Right ventricle myocardium superior (tissue), 1 donor: ENCODE measurements at regions not wholly inside any gene's neighbourhood (a gene's known extent, or its start where the extent isn't known, plus 50 kb on each side); places are given as distances from the start of the nearest gene placed in this dataset.

Source experiments
- ATAC-seq: fragments of 200-7000 bp; cut with Tn5 transposase; one replicate; pipeline ENCODE4 v1.9.1; 2020; ENCODE audit warnings: mild to moderate bottlenecking; ENCODE audit not compliant: poor library complexity
- DNase-seq: peaks from one replicate; pipeline ENCODE4 v3.0.0-alpha.2; 2020
- intact Hi-C: fragments of 100-400 bp; cut with DNase I; formaldehyde crosslinking; loops from one replicate; pipeline ENCODE4 v1.11.2; 2022
- donor health status: DM: no; HTN: yes; CAD: no; lungs with severe emphysema.

GRCh38 chr3:176554791-176555654 is 642.3 kb downstream of the TBL1XR1 start:
- ATAC-seq (peak; percentile 39), DNase-seq (no peak)
- intact Hi-C loops = no loop called here

GRCh38 chr3:176554264-176554663 is 643.0 kb downstream of the TBL1XR1 start:
- intact Hi-C loops = no loop called here
- ATAC-seq = peak; percentile 65
- no peak for DNase-seq

- DNase-seq = no peak
- intact Hi-C loops = no loop called here
Observed at GRCh38 chr3:176526942-176527341, 670.3 kb downstream of the TBL1XR1 start.

GRCh38 chr3:176526225-176526624 is 671.1 kb downstream of the TBL1XR1 start:
- intact Hi-C loops = no loop called here
- no peak for DNase-seq
- ATAC-seq = no peak

More at GRCh38 chr3:176526942-176527341, 670.3 kb downstream of the TBL1XR1 start:
- no peak for ATAC-seq

GRCh38 chr3:176523114-176523513 is 674.2 kb downstream of the TBL1XR1 start:
- intact Hi-C loops = no loop called here
- no peak for ATAC-seq

GRCh38 chr3:176522436-176522835 is 674.8 kb downstream of the TBL1XR1 start:
- no peak for ATAC-seq
- intact Hi-C loops = no loop called here

More at GRCh38 chr3:176523114-176523513, 674.2 kb downstream of the TBL1XR1 start:
- DNase-seq = no peak

GRCh38 chr3:176521531-176522175 is 675.6 kb downstream of the TBL1XR1 start:
- ATAC-seq (no peak), DNase-seq (no peak)
- intact Hi-C loops = no loop called here

More at GRCh38 chr3:176522436-176522835, 674.8 kb downstream of the TBL1XR1 start:
- no peak for DNase-seq

GRCh38 chr3:176514297-176514696 is 683.0 kb downstream of the TBL1XR1 start:
- ATAC-seq (peak; percentile 56), DNase-seq (no peak)
- intact Hi-C loops = loop anchor here (10.0 kb wide), 1 partner anchor 421 kb away; no protein-coding TSS in a partner anchor

GRCh38 chr3:176513604-176514003 is 683.7 kb downstream of the TBL1XR1 start:
- DNase-seq = no peak
- intact Hi-C loops = loop anchor here (10.0 kb wide), 1 partner anchor 421 kb away; no protein-coding TSS in a partner anchor
- ATAC-seq = no peak

GRCh38 chr3:176512037-176512436 is 685.2 kb downstream of the TBL1XR1 start:
- ATAC-seq = no peak
- intact Hi-C loops = loop anchor here (10.0 kb wide), 1 partner anchor 423 kb away; no protein-coding TSS in a partner anchor

GRCh38 chr3:176510097-176510496 is 687.2 kb downstream of the TBL1XR1 start:
- intact Hi-C loops = loop anchor here (10.0 kb wide), 1 partner anchor 425 kb away; no protein-coding TSS in a partner anchor
- DNase-seq = no peak
- no peak for ATAC-seq

More at GRCh38 chr3:176512037-176512436, 685.2 kb downstream of the TBL1XR1 start:
- DNase-seq = no peak

- ATAC-seq (no peak), DNase-seq (no peak)
- intact Hi-C loops = no loop called here
Observed at GRCh38 chr3:176505878-176506621, 691.2 kb downstream of the TBL1XR1 start.

GRCh38 chr3:176491084-176491483 is 706.2 kb downstream of the TBL1XR1 start:
- ATAC-seq (no peak), DNase-seq (no peak)
- intact Hi-C loops = no loop called here

GRCh38 chr3:176490357-176490756 is 706.9 kb downstream of the TBL1XR1 start:
- DNase-seq (no peak), ATAC-seq (no peak)
- intact Hi-C loops = no loop called here

- DNase-seq = no peak
- no peak for ATAC-seq
- intact Hi-C loops = no loop called here
Observed at GRCh38 chr3:176479248-176479647, 718.0 kb downstream of the TBL1XR1 start.

- no peak for ATAC-seq
- intact Hi-C loops = no loop called here
- no peak for DNase-seq
Observed at GRCh38 chr3:176469694-176470205, 727.5 kb downstream of the TBL1XR1 start.

- DNase-seq (no peak), ATAC-seq (no peak)
- intact Hi-C loops = no loop called here
Observed at GRCh38 chr3:176463610-176464009, 733.7 kb downstream of the TBL1XR1 start.

GRCh38 chr3:176447369-176447768 is 749.9 kb downstream of the TBL1XR1 start:
- DNase-seq (no peak), ATAC-seq (no peak)
- intact Hi-C loops = no loop called here

GRCh38 chr3:176442326-176442725 is 755.0 kb downstream of the TBL1XR1 start:
- ATAC-seq (no peak), DNase-seq (no peak)
- intact Hi-C loops = no loop called here
